GM12891 (cell line): ENCODE measurements at regions not wholly inside any gene's neighbourhood (a gene's known extent, or its start where the extent isn't known, plus 50 kb on each side); places are given as distances from the start of the nearest gene placed in this dataset.

Experiments used
- POLR2A ChIP-seq: IDR thresholded peaks from 2 replicates; pipeline ENCODE4 v1.6.1; 2011; ENCODE audit warnings: low read depth, low read length, control low read depth
- POLR2AphosphoS5 ChIP-seq: IDR thresholded peaks from 2 replicates; pipeline ENCODE4 v1.6.1; 2011; ENCODE audit warnings: low read depth, low read length, control low read depth

- TF ChIP-seq POLR2A (no peak), POLR2AphosphoS5 (no peak)
Observed at GRCh38 chr21:28795251-28795650, 197.4 kb downstream of the LTN1 start.
